ENCODE measurements at regions not wholly inside any gene's neighbourhood (a gene's known extent, or its start where the extent isn't known, plus 50 kb on each side); places are given as distances from the start of the nearest gene placed in this dataset.

DNA sequence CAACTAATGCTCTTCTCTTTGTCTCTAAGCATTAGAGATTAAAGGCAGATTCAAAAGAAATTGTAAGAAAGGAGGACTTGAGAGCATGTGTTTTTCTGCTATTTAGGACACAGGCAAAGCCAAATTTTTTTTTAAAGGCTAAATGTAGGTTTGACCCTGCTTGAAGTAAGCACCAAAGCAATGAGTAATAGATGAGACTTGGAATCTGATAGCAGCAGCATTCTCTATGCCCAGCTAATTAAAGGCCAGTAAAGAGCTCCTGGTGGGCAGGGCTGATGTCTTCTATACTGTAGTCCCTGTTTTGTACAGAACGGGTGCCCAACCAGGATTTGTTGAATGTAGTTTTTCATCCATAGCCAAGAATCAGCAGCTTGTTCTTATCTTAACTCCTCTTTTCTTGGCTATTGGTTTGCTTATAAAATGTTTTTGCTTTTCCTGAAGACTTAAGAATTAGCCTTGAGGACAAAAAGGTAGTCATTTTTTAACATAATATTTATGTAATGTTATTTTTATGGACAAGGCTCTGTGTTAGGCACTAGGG, 179.6 kb downstream of the LMO4 start:
- TF ChIP-seq, protein P1, sequence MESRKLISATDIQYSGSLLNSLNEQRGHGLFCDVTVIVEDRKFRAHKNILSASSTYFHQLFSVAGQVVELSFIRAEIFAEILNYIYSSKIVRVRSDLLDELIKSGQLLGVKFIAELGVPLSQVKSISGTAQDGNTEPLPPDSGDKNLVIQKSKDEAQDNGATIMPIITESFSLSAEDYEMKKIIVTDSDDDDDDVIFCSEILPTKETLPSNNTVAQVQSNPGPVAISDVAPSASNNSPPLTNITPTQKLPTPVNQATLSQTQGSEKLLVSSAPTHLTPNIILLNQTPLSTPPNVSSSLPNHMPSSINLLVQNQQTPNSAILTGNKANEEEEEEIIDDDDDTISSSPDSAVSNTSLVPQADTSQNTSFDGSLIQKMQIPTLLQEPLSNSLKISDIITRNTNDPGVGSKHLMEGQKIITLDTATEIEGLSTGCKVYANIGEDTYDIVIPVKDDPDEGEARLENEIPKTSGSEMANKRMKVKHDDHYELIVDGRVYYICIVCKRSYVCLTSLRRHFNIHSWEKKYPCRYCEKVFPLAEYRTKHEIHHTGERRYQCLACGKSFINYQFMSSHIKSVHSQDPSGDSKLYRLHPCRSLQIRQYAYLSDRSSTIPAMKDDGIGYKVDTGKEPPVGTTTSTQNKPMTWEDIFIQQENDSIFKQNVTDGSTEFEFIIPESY (IDR thresholded peaks at IDR 0.05), result no peak
- TF ChIP-seq YBX1 (IDR thresholded peaks at IDR 0.05), result no peak
- TF ChIP-seq NBN (IDR thresholded peaks at IDR 0.05), result no peak
- TF ChIP-seq, protein P2, sequence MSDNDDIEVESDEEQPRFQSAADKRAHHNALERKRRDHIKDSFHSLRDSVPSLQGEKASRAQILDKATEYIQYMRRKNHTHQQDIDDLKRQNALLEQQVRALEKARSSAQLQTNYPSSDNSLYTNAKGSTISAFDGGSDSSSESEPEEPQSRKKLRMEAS (IDR thresholded peaks at IDR 0.05; ENCODE audit: low read depth, low read length), result no peak
- TF ChIP-seq PML (IDR thresholded peaks at IDR 0.05; ENCODE audit: low read length), result no peak

Data from GM12878 (cell line).